Peyer's patch (tissue), 4 donors: ENCODE measurements at regions not wholly inside any gene's neighbourhood (a gene's known extent, or its start where the extent isn't known, plus 50 kb on each side); places are given as distances from the start of the nearest gene placed in this dataset.

Experiments
- POLR2A ChIP-seq, 2 donors: fragments of 450-650 bp; IDR thresholded peaks; one replicate each; pipeline ENCODE4 v1.5.1; 2017; ENCODE audit warnings: antibody characterized with exemption in 2 of 2, mild to moderate bottlenecking in 2 of 2, moderate library complexity in 2 of 2
- TF ChIP-seq, protein P1 (sequence below), 6 experiments: fragments of 450-650 bp in 4 of 6; fragments of 200-600 bp in 2 of 6; sonication (generic) in 1 of 6; IDR thresholded peaks; one replicate each; pipeline ENCODE4 v1.5.1; 2017 to 2019; ENCODE audit warnings: antibody characterized with exemption in 6 of 6, mild to moderate bottlenecking in 3 of 6, moderate library complexity in 1 of 6

DNA sequence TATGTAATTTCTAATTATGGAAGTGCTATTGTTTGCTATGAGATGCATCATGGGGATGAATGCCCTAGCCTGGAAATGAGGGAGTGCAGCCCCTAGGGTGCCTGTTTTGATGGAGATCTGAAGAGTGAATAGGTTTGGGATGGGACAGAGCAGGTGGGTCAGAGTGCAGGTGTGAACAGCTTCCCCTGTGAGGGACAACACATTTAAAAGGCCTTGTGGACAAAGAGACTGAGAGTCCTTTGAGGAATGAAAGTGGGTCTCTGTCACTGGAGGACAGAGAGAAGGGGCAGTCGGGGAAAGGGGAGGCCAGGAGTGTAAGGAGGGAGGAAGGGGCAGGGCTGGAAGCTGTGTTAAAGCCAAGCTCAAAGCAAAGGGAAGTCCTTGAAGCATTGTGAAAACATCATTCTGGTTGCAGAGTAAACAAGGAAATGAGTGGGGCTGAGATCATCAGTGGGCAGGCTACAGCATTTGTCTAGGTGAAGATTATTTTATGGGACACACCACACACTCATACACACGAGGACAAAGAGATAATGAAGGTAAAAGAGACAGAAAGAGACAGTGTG lies 877.6 kb downstream of the SLC4A3 start:
- TF ChIP-seq, protein P1, sequence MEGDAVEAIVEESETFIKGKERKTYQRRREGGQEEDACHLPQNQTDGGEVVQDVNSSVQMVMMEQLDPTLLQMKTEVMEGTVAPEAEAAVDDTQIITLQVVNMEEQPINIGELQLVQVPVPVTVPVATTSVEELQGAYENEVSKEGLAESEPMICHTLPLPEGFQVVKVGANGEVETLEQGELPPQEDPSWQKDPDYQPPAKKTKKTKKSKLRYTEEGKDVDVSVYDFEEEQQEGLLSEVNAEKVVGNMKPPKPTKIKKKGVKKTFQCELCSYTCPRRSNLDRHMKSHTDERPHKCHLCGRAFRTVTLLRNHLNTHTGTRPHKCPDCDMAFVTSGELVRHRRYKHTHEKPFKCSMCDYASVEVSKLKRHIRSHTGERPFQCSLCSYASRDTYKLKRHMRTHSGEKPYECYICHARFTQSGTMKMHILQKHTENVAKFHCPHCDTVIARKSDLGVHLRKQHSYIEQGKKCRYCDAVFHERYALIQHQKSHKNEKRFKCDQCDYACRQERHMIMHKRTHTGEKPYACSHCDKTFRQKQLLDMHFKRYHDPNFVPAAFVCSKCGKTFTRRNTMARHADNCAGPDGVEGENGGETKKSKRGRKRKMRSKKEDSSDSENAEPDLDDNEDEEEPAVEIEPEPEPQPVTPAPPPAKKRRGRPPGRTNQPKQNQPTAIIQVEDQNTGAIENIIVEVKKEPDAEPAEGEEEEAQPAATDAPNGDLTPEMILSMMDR (IDR thresholded peaks at IDR 0.05) = no peak
- TF ChIP-seq POLR2A (IDR thresholded peaks at IDR 0.05) = no peak
